ENCODE measurements at regions not wholly inside any gene's neighbourhood (a gene's known extent, or its start where the extent isn't known, plus 50 kb on each side); places are given as distances from the start of the nearest gene placed in this dataset.

- H3K9ac ChIP-seq (ENCODE audit: low read length in 2 of 2) = no peak overlapping the region
- no peak overlapping the region for H3K27ac ChIP-seq (ENCODE audit: low read length)
- H3K36me3 ChIP-seq (ENCODE audit: control insufficient read depth in 2 of 2, insufficient read depth in 2 of 2, low read length in 2 of 2) = no peaks in the 10 kb centered on the region
- H3K9me3 ChIP-seq (ENCODE audit: control insufficient read depth in 2 of 2, low read length in 2 of 2) = no peaks in the 10 kb centered on the region
- H3K4me3 ChIP-seq (ENCODE audit: low read length in 2 of 2) = no peak overlapping the region
- no peaks in the 10 kb centered on the region for H3K4me1 ChIP-seq (ENCODE audit: control insufficient read depth, insufficient read depth, low read length)
- H3K27me3 ChIP-seq (ENCODE audit: control insufficient read depth in 1 of 2, insufficient read depth in 2 of 2, low read length in 2 of 2) = no peaks in the 10 kb centered on the region
Observed at GRCh38 chr1:208541225-208541855, 297.2 kb upstream of the PLXNA2 start.

- no peaks in the 10 kb centered on the region for H3K4me1 ChIP-seq (ENCODE audit: control insufficient read depth, insufficient read depth, low read length)
Observed at GRCh38 chr1:208542309-208542708, 298.1 kb upstream of the PLXNA2 start.

GRCh38 chr1:208544053-208544452 is 299.9 kb upstream of the PLXNA2 start:
- Histone ChIP-seq H3K4me1 (ENCODE audit: control insufficient read depth, insufficient read depth, low read length) (no peaks in the 10 kb centered on the region), H3K4me3 (ENCODE audit: low read length in 2 of 2) (no peak overlapping the region), H3K27me3 (ENCODE audit: control insufficient read depth in 1 of 2, insufficient read depth in 2 of 2, low read length in 2 of 2) (no peaks in the 10 kb centered on the region), H3K36me3 (ENCODE audit: control insufficient read depth in 2 of 2, insufficient read depth in 2 of 2, low read length in 2 of 2) (no peaks in the 10 kb centered on the region), H3K9me3 (ENCODE audit: control insufficient read depth in 2 of 2, low read length in 2 of 2) (no peaks in the 10 kb centered on the region), H3K9ac (ENCODE audit: low read length in 2 of 2) (no peak overlapping the region), H3K27ac (ENCODE audit: low read length) (no peak overlapping the region)

More at GRCh38 chr1:208542309-208542708, 298.1 kb upstream of the PLXNA2 start:
- Histone ChIP-seq H3K27ac (ENCODE audit: low read length) (no peak overlapping the region), H3K27me3 (ENCODE audit: control insufficient read depth in 1 of 2, insufficient read depth in 2 of 2, low read length in 2 of 2) (no peaks in the 10 kb centered on the region), H3K9me3 (ENCODE audit: control insufficient read depth in 2 of 2, low read length in 2 of 2) (no peaks in the 10 kb centered on the region), H3K36me3 (ENCODE audit: control insufficient read depth in 2 of 2, insufficient read depth in 2 of 2, low read length in 2 of 2) (no peaks in the 10 kb centered on the region), H3K4me3 (ENCODE audit: low read length in 2 of 2) (no peak overlapping the region), H3K9ac (ENCODE audit: low read length in 2 of 2) (no peak overlapping the region)

GRCh38 chr1:208544794-208545193 is 300.6 kb upstream of the PLXNA2 start:
- H3K27me3 ChIP-seq (ENCODE audit: control insufficient read depth in 1 of 2, insufficient read depth in 2 of 2, low read length in 2 of 2) = no peaks in the 10 kb centered on the region
- H3K4me3 ChIP-seq (ENCODE audit: low read length in 2 of 2) = no peak overlapping the region
- no peaks in the 10 kb centered on the region for H3K9me3 ChIP-seq (ENCODE audit: control insufficient read depth in 2 of 2, low read length in 2 of 2)
- H3K4me1 ChIP-seq (ENCODE audit: control insufficient read depth, insufficient read depth, low read length) = no peaks in the 10 kb centered on the region
- H3K9ac ChIP-seq (ENCODE audit: low read length in 2 of 2) = no peak overlapping the region
- no peak overlapping the region for H3K27ac ChIP-seq (ENCODE audit: low read length)
- no peaks in the 10 kb centered on the region for H3K36me3 ChIP-seq (ENCODE audit: control insufficient read depth in 2 of 2, insufficient read depth in 2 of 2, low read length in 2 of 2)

- Histone ChIP-seq H3K27me3 (ENCODE audit: control insufficient read depth in 1 of 2, insufficient read depth in 2 of 2, low read length in 2 of 2) (no peaks in the 10 kb centered on the region), H3K4me3 (ENCODE audit: low read length in 2 of 2) (no peak overlapping the region), H3K4me1 (ENCODE audit: control insufficient read depth, insufficient read depth, low read length) (no peaks in the 10 kb centered on the region), H3K27ac (ENCODE audit: low read length) (no peak overlapping the region), H3K36me3 (ENCODE audit: control insufficient read depth in 2 of 2, insufficient read depth in 2 of 2, low read length in 2 of 2) (no peaks in the 10 kb centered on the region), H3K9ac (ENCODE audit: low read length in 2 of 2) (no peak overlapping the region), H3K9me3 (ENCODE audit: control insufficient read depth in 2 of 2, low read length in 2 of 2) (no peaks in the 10 kb centered on the region)
Observed at GRCh38 chr1:208551024-208551423, 306.8 kb upstream of the PLXNA2 start.

GRCh38 chr1:208551633-208552320 is 307.6 kb upstream of the PLXNA2 start:
- Histone ChIP-seq H3K9ac (ENCODE audit: low read length in 2 of 2) (no peak overlapping the region), H3K27ac (ENCODE audit: low read length) (no peak overlapping the region), H3K9me3 (ENCODE audit: control insufficient read depth in 2 of 2, low read length in 2 of 2) (no peaks in the 10 kb centered on the region), H3K36me3 (ENCODE audit: control insufficient read depth in 2 of 2, insufficient read depth in 2 of 2, low read length in 2 of 2) (no peaks in the 10 kb centered on the region), H3K27me3 (ENCODE audit: control insufficient read depth in 1 of 2, insufficient read depth in 2 of 2, low read length in 2 of 2) (no peaks in the 10 kb centered on the region), H3K4me1 (ENCODE audit: control insufficient read depth, insufficient read depth, low read length) (no peaks in the 10 kb centered on the region), H3K4me3 (ENCODE audit: low read length in 2 of 2) (no peak overlapping the region)

- Histone ChIP-seq H3K4me3 (ENCODE audit: low read length in 2 of 2) (no peak overlapping the region), H3K4me1 (ENCODE audit: control insufficient read depth, insufficient read depth, low read length) (no peaks in the 10 kb centered on the region), H3K27me3 (ENCODE audit: control insufficient read depth in 1 of 2, insufficient read depth in 2 of 2, low read length in 2 of 2) (no peaks in the 10 kb centered on the region), H3K27ac (ENCODE audit: low read length) (no peak overlapping the region), H3K36me3 (ENCODE audit: control insufficient read depth in 2 of 2, insufficient read depth in 2 of 2, low read length in 2 of 2) (no peaks in the 10 kb centered on the region), H3K9ac (ENCODE audit: low read length in 2 of 2) (no peak overlapping the region), H3K9me3 (ENCODE audit: control insufficient read depth in 2 of 2, low read length in 2 of 2) (no peaks in the 10 kb centered on the region)
Observed at GRCh38 chr1:208552928-208553327, 308.7 kb upstream of the PLXNA2 start.

GRCh38 chr1:208556461-208556860 is 312.3 kb upstream of the PLXNA2 start:
- peaks cover 0 to 3% of the 10 kb centered on the region in 2 donors for H3K9me3 ChIP-seq (ENCODE audit: control insufficient read depth in 2 of 2, low read length in 2 of 2)
- H3K36me3 ChIP-seq (ENCODE audit: control insufficient read depth in 2 of 2, insufficient read depth in 2 of 2, low read length in 2 of 2) = no peaks in the 10 kb centered on the region
- H3K4me3 ChIP-seq (ENCODE audit: low read length in 2 of 2) = no peak overlapping the region
- peaks cover 2% of the 10 kb centered on the region for H3K4me1 ChIP-seq (ENCODE audit: control insufficient read depth, insufficient read depth, low read length)
- H3K27me3 ChIP-seq (ENCODE audit: control insufficient read depth in 1 of 2, insufficient read depth in 2 of 2, low read length in 2 of 2) = no peaks in the 10 kb centered on the region
- H3K9ac ChIP-seq (ENCODE audit: low read length in 2 of 2) = no peak overlapping the region
- H3K27ac ChIP-seq (ENCODE audit: low read length) = no peak overlapping the region

GRCh38 chr1:208557046-208557722 is 313.0 kb upstream of the PLXNA2 start:
- H3K9me3 ChIP-seq (ENCODE audit: control insufficient read depth in 2 of 2, low read length in 2 of 2) = peaks cover 0 to 3% of the 10 kb centered on the region in 2 donors
- H3K27ac ChIP-seq (ENCODE audit: low read length) = no peak overlapping the region
- H3K9ac ChIP-seq (ENCODE audit: low read length in 2 of 2) = no peak overlapping the region
- H3K4me1 ChIP-seq (ENCODE audit: control insufficient read depth, insufficient read depth, low read length) = peaks cover 2% of the 10 kb centered on the region
- no peaks in the 10 kb centered on the region for H3K27me3 ChIP-seq (ENCODE audit: control insufficient read depth in 1 of 2, insufficient read depth in 2 of 2, low read length in 2 of 2)
- no peak overlapping the region for H3K4me3 ChIP-seq (ENCODE audit: low read length in 2 of 2)
- H3K36me3 ChIP-seq (ENCODE audit: control insufficient read depth in 2 of 2, insufficient read depth in 2 of 2, low read length in 2 of 2) = no peaks in the 10 kb centered on the region

GRCh38 chr1:208557723-208558094 is 313.5 kb upstream of the PLXNA2 start:
- no peak overlapping the region for H3K4me3 ChIP-seq (ENCODE audit: low read length in 2 of 2)
- no peaks in the 10 kb centered on the region for H3K36me3 ChIP-seq (ENCODE audit: control insufficient read depth in 2 of 2, insufficient read depth in 2 of 2, low read length in 2 of 2)
- H3K27me3 ChIP-seq (ENCODE audit: control insufficient read depth in 1 of 2, insufficient read depth in 2 of 2, low read length in 2 of 2) = no peaks in the 10 kb centered on the region
- H3K9me3 ChIP-seq (ENCODE audit: control insufficient read depth in 2 of 2, low read length in 2 of 2) = peaks cover 0 to 3% of the 10 kb centered on the region in 2 donors
- peaks cover 2% of the 10 kb centered on the region for H3K4me1 ChIP-seq (ENCODE audit: control insufficient read depth, insufficient read depth, low read length)
- no peak overlapping the region for H3K9ac ChIP-seq (ENCODE audit: low read length in 2 of 2)
- no peak overlapping the region for H3K27ac ChIP-seq (ENCODE audit: low read length)

All from stomach smooth muscle (tissue), 2 donors.